ENCODE measurements at regions not wholly inside any gene's neighbourhood (a gene's known extent, or its start where the extent isn't known, plus 50 kb on each side); places are given as distances from the start of the nearest gene placed in this dataset.

GRCh38 chr2:20525041-20526035 lies 78.5 kb downstream of the RHOB start (continued):
- no peak for TF ChIP-seq HNRNPLL (IDR thresholded peaks at IDR 0.05; ENCODE audit: low read depth, low read length, poor library complexity, severe bottlenecking)
- no peak for TF ChIP-seq FIP1L1 (IDR thresholded peaks at IDR 0.05; ENCODE audit: low read depth, low read length, poor library complexity, severe bottlenecking)
- TF ChIP-seq SFPQ (IDR thresholded peaks at IDR 0.05; ENCODE audit: low read depth, low read length): no peak
- TF ChIP-seq ZNF431 (CRISPR knock-in tag; IDR thresholded peaks at IDR 0.05): peak; percentile 82
- TF ChIP-seq KDM2B (CRISPR knock-in tag; IDR thresholded peaks at IDR 0.05): no peak
- no peak for TF ChIP-seq HIVEP1 (CRISPR knock-in tag; IDR thresholded peaks at IDR 0.05)
- no peak for TF ChIP-seq POLR2H (tag; IDR thresholded peaks at IDR 0.05; ENCODE audit: low read depth)
- no peak for TF ChIP-seq CEBPG (CRISPR knock-in tag; IDR thresholded peaks at IDR 0.05)
- TF ChIP-seq CEBPG (tag; conservative IDR thresholded peaks at IDR 0.05 in 1 of 2, IDR thresholded peaks at IDR 0.05 in 1 of 2): peak in 1 of 2 experiments; percentile 17; a peak in 1 of 4 replicates
- no peak for TF ChIP-seq ZNF449 (CRISPR knock-in tag; IDR thresholded peaks at IDR 0.05)
- TF ChIP-seq SRSF1 (IDR thresholded peaks at IDR 0.05; ENCODE audit: low read depth, low read length): no peak
- TF ChIP-seq TBL1XR1 (IDR thresholded peaks at IDR 0.05; ENCODE audit: low read length in 2 of 2): no peak
- no peak for TF ChIP-seq EWSR1 (IDR thresholded peaks at IDR 0.05; ENCODE audit: borderline replicate concordance, low read depth, partially characterized antibody)
- no peak for TF ChIP-seq USF2 (CRISPR knock-in tag; IDR thresholded peaks at IDR 0.05)
- no peak for TF ChIP-seq EHMT2 (IDR thresholded peaks at IDR 0.05)
- 0 out of 2 replicates have a peak, but pooled peaks have one; percentile 52 for TF ChIP-seq CBFB (CRISPR knock-in tag; IDR thresholded peaks at IDR 0.05)
- TF ChIP-seq SIX5 (IDR thresholded peaks at IDR 0.05; ENCODE audit: borderline replicate concordance in 1 of 2, insufficient read depth in 1 of 2, low read depth in 1 of 2, low read length in 2 of 2): no peak
- no peak for TF ChIP-seq POLR3G (IDR thresholded peaks at IDR 0.05; ENCODE audit: extremely low read depth, insufficient read length, insufficient replicate concordance)
- no peak for TF ChIP-seq ZNF766 (CRISPR knock-in tag; conservative IDR thresholded peaks at IDR 0.05)
- TF ChIP-seq NFYB (IDR thresholded peaks at IDR 0.05; ENCODE audit: extremely low read depth, insufficient read length): no peak
- peak; percentile 43 for TF ChIP-seq ZNF175 (CRISPR knock-in tag; IDR thresholded peaks at IDR 0.05; ENCODE audit: low read depth)
- no peak for TF ChIP-seq NR1H2 (CRISPR knock-in tag; IDR thresholded peaks at IDR 0.05)
- no peak for TF ChIP-seq ZNF217 (CRISPR knock-in tag; IDR thresholded peaks at IDR 0.05)
